GM21619 (cell line): ENCODE measurements at regions not wholly inside any gene's neighbourhood (a gene's known extent, or its start where the extent isn't known, plus 50 kb on each side); places are given as distances from the start of the nearest gene placed in this dataset.
"Not testable (repeated sequence)": the region's sequence is repeated elsewhere in the genome, so short reads cannot be mapped to it uniquely, and the experiment has no call there.

ENCODE experiments used
- ATAC-seq: cut with Tn5 transposase; IDR thresholded peaks from one replicate; pipeline ENCODE4 v1.9.1; 2021; ENCODE audit not compliant: unreplicated experiment

- ATAC-seq = no peak
These were observed 50.3 kb downstream of the GASK1B start for GRCh38 chr4:158122501-158122900.

DNA sequence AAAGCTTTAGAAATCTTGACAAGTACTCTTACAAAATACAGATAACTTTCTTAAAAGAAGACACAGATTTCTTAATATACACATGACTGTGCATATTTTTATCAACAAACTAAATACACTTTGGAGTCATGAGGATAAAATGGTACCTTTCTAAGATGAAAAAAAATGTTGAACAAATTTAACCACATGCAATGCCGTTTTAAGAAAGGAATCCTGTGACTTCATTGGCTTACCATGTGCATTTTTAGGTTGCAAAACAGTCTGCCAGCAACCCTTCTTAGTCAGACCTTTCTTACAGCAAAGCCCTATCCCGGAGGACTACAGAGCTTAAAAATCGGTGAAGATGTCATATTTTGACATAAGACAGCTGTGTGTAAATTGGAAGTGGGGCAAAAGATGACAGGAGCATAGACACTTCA, 51.7 kb downstream of the GASK1B start:
- ATAC-seq = no peak

DNA sequence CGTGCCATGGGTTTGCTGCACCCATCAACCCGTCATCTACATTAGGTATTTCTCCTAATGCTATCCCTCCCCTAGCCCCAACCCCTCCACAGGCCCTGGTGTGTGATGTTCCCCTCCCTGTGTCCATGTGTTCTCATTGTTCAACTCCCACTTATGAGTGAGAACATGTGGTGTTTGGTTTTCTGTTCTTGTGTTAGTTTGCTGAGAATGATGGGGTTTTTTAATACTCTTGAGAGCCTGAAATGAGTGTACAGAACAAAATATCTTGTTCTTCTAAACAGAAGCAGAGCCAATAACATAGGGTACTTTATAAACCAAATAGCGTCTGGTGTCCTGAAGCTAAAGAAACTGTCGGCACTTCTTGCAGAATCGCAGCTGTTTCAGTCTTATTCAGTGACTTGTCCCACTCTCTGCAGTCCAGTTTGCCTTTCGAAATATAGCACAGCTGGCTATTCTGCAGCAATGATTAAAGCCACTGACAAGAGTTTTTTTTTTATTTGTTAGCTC, 52.1 kb downstream of the GASK1B start:
- ATAC-seq = not testable (repeated sequence)

GRCh38 chr4:158112611-158113010, 60.2 kb downstream of the GASK1B start:
- ATAC-seq = no peak

GRCh38 chr4:158111241-158111640, 61.6 kb downstream of the GASK1B start:
- ATAC-seq = no peak

- no peak for ATAC-seq
These were observed 69.9 kb downstream of the GASK1B start for GRCh38 chr4:158102904-158103303.

- no peak for ATAC-seq
These were observed 73.1 kb downstream of the GASK1B start for GRCh38 chr4:158099686-158100085.

DNA sequence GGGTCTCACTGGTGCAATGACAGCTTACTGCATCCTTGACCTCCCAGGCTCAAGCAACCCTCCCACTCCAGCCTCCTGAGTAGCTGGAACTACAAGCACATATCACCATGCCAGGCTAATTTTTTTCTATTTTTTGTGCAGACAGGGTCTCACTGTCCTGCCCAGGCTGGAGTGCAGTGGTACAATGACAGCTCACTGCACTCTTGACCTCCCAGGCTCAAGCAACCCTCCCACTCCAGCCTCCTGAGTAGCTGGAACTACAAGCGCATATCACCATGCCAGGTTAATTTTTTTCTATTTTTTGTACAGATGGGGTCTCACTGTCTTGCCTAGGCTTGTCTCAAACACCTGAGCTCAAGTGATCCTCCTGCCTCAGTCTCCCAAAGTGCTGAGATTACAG, 74.0 kb downstream of the GASK1B start:
- no peak for ATAC-seq

- ATAC-seq = no peak
These were observed 78.3 kb downstream of the GASK1B start for GRCh38 chr4:158094413-158095134.

GRCh38 chr4:158090323-158090722, 82.5 kb downstream of the GASK1B start:
- ATAC-seq = no peak

DNA sequence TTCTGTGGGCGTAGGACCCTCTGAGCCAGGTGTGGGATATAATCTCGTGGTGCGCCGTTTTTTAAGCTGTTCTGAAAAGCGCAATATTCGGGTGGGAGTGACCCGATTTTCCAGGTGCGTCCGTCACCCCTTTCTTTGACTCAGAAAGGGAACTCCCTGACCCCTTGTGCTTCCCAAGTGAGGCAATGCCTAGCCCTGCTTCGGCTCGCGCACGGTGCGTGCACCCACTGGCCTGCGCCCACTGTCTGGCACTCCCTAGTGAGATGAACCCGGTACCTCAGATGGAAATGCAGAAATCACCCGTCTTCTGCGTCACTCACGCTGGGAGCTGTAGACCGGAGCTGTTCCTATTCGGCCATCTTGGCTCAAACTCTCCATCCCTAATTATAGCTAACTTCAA, 82.9 kb downstream of the GASK1B start:
- ATAC-seq = not testable (repeated sequence)

- no peak for ATAC-seq
These were observed 92.5 kb downstream of the GASK1B start for GRCh38 chr4:158080354-158080753.

DNA sequence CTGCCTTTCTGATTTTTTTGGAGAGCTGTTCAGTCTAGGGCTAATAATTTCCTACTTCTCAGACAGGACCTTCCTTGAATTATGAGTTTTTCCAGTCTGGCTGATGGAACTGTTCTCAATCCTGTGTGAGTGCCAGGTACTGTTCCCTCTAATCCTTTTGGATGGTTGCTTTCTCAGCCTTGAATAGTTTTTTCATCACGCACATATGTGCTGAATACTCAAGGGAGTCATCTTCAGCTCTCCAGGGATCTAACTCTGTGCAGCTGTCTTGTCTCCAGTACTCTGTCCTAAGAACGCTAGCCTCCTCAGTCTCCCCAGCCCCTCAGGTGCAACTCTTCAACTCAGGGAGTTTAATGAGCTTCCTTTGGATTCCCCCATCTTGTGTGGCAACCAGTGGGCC, 93.2 kb downstream of the GASK1B start:
- no peak for ATAC-seq

DNA sequence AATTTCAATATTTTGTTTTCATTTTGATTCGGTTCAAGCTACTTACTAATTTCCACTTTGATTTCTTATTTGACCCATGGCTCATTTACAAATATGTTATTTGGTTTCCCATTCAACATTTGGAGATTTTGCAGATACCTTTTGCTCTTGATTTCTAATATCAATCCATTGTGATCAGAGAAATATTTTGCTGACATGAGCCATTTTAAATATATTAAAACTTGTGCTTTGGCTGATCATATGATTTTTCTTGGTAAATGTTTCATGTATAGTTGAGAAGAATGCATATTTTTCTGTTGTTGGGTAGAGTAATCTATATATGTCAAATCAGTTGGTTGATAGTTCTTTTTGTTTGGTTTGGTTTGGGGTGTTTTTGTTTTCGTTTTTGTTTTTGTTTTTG, 95.0 kb downstream of the GASK1B start:
- ATAC-seq = no peak

DNA sequence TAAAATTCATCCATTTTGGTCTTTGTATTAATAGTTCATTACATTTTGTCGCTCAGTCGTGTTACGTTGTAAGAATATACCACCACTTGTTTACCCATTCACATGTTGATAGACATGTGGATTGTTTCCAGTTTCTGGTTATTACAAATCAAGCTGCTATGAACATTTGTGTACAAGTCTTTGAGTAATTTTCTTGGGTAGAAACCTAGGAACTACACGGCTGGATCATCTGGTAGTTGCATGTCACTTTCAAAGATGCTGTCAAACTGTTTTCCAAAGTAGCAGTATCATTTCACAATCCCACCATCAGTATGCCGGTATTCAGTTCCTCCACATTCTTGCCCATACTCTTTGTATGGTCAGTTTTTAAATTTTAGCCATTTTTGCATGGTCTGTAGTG, 98.0 kb downstream of the GASK1B start:
- ATAC-seq = no peak

DNA sequence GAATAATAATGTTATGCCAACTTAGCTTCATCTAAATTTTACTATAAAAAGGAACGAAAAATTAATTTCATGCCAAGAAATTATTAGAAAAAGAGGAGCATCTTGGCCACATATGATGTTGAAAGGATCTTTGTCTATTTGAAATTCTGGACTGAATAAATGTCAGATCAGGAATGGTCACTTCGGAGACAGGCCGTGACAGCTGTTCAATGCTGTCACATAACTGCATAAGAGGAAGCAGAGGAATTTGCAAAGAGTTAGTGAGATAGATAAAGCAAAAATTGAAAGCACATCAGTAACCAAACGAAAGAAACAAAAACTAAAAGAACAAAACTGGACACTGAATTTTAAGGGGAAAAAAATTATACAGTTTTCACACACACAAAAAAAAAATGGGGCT, 100.9 kb downstream of the GASK1B start:
- no peak for ATAC-seq

GRCh38 chr4:158068068-158068467, 104.8 kb downstream of the GASK1B start:
- ATAC-seq = no peak

GRCh38 chr4:158067646-158068045, 105.2 kb downstream of the GASK1B start:
- no peak for ATAC-seq

GRCh38 chr4:158065603-158066002, 107.2 kb downstream of the GASK1B start:
- no peak for ATAC-seq

DNA sequence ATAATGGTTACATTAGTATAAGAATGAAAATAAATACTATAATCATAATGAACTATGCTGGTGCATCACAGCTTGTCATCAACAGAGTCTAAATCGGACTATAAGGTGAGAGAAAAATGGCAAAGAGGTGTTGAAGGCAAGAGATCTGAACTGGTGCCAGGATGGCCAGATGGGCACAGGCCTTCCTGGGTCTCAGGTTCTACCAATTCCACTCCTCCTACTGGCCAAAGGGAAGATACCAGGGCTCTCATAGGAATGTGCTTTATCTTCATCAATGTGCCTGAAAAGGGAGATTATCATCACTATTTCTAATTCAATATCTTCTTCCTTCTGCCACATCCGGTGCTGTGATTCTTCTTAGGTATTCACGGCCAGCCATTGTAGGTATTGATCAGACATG, 107.6 kb downstream of the GASK1B start:
- ATAC-seq = no peak

GRCh38 chr4:158056689-158057245, 116.1 kb downstream of the GASK1B start:
- no peak for ATAC-seq

DNA sequence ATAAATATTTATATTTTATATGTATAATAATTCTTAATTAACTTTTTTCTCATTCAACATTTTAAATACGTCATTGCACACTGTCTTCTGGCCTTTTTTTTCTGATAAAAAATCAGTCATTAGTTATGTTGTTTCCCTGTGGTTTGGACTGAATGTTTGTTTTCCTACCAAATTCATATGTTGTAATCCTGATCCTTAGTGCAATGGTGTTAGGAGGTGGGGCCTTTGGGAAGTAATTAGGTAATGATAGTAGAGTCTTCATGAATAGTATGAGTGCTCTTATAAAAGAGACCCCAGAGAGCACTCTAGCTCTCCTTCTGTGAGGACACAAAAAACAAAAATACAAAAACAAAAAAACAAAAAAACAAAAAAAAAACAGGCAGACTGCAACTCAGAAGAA, 117.2 kb downstream of the GASK1B start:
- no peak for ATAC-seq

GRCh38 chr4:158053801-158054200, 119.0 kb downstream of the GASK1B start:
- ATAC-seq = no peak
